Skin epidermis (tissue), 12 donors: ENCODE measurements at regions not wholly inside any gene's neighbourhood (a gene's known extent, or its start where the extent isn't known, plus 50 kb on each side); places are given as distances from the start of the nearest gene placed in this dataset.
"Not testable (repeated sequence)": the region's sequence is repeated elsewhere in the genome, so short reads cannot be mapped to it uniquely, and the experiment has no call there.

Experiments
- H3K27ac ChIP-seq, 21 experiments: fragments of 200-600 bp; sonication (generic) in 11 of 21; one replicate each; pipeline ENCODE4 v1.5.0; 2020; ENCODE audit warnings: mild to moderate bottlenecking in 3 of 21, inconsistent platforms in 2 of 21, moderate library complexity in 2 of 21
- H3K4me3 ChIP-seq, 7 experiments: fragments of 200-600 bp; sonication (generic) in 2 of 7; one replicate each; pipeline ENCODE4 v1.5.0; 2020; ENCODE audit warnings: inconsistent platforms in 2 of 7, mild to moderate bottlenecking in 2 of 7, moderate library complexity in 1 of 7

- H3K27ac ChIP-seq = no peak overlapping the region
- no peak overlapping the region for H3K4me3 ChIP-seq
Measured at GRCh38 chr3:103510760-103511159, 1075.9 kb downstream of the ZPLD1 start.

DNA sequence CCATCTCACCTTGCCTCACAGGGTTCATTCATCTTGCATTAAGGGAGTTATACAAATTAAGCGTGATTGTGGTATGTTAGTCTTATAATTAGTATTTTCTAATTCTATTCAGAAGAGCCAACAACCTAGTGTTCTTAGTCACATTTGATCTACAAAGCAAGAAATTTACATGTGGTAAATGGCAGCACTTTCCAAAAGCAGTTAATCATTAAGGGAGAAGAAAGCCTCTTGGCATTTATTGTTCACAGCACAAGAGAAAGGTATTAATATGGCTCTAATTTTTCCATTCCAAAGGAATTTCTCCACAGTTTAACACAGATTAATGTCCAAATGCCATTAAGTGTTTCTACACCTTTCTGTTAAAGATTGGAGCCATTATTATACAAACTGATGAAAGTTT lies 1077.1 kb downstream of the ZPLD1 start:
- Histone ChIP-seq H3K4me3 (no peak overlapping the region), H3K27ac (no peak overlapping the region)

DNA sequence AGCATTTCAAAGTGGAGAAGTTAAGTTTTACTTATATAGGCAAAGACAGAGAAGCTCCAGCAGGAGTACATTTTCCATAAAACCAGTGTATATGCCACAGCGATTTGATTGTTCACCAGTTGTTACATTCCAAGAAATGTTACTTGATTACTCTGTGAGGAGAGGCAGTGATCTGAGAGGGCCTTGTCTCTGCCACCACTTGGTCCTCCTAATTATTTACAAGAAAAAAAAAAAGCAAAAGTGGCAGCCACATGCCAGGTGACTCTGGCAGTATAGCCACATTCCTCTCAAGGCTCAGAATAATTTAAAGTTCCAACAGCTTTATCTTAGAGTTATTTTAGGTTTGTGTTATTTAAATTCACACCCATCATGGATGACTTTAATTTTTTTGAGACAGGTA lies 1077.8 kb downstream of the ZPLD1 start:
- H3K4me3 ChIP-seq = no peak overlapping the region
- H3K27ac ChIP-seq = no peak overlapping the region

GRCh38 chr3:103513003-103513402 lies 1078.2 kb downstream of the ZPLD1 start:
- no peak overlapping the region for H3K27ac ChIP-seq
- H3K4me3 ChIP-seq = no peak overlapping the region

DNA sequence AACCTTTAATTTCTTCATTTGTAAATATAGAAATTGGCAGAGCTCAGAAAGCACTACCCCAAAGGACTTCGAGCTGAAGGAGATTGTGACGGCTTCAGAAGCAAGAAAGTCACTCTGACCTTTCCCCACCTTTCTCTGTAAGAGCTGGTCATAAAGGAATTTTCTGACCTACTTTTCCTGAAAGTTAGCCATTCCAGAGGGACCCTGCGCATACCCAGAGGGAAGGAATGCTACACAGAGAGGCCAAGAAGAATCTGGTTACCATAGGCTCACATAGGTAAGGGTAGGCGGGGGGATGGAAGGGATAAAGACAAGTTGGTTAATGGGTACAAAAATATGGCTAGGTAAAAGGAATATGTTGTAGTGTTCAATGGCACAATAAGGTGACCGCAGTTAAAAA lies 1080.3 kb downstream of the ZPLD1 start:
- no peak overlapping the region for H3K27ac ChIP-seq
- H3K4me3 ChIP-seq = no peak overlapping the region

DNA sequence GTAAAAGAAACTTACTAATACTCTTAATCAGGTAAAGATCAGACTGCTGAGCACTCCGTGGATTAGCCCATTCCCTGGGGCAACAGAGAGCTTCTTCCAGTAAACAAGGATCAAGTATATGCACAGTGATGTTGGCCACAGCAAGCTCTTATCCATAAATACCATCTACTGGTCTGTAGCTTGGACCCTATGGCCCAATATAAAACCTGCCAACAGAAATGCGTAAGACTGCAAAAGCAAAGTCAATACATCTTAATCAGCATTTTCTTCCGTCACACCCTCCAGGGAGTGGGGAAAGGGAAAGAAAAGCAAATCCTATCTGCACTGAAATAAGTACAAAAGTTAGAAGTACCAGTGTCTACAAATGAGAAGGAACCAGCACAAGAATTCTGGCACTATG lies 1082.1 kb downstream of the ZPLD1 start:
- no peak overlapping the region for H3K27ac ChIP-seq
- H3K4me3 ChIP-seq = no peak overlapping the region

GRCh38 chr3:103531327-103531726 lies 1096.5 kb downstream of the ZPLD1 start:
- H3K27ac ChIP-seq, H3K4me3 ChIP-seq: not testable (repeated sequence)

DNA sequence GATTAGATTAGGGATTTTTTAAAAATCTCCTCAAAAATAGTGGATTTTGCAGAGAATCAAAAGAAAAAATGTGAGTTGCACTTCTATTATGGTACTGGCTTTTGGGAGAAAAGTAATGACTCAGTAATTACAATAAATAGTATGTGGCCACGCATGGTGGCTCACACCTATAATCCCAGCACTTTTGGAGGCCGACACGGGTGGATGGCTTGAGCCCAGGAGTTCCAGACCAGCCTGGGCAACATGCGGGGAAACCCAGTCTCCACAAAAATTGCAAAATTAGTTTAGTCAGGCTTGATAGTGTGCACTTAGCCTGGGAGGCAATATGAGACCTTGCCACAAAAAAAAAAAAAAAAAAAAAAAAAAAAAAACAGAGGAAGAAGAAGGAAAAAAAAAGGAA lies 1098.2 kb downstream of the ZPLD1 start:
- H3K4me3 ChIP-seq = no peak overlapping the region
- no peak overlapping the region for H3K27ac ChIP-seq

GRCh38 chr3:103554451-103554850 lies 1119.6 kb downstream of the ZPLD1 start:
- H3K4me3 ChIP-seq = no peak overlapping the region
- no peak overlapping the region for H3K27ac ChIP-seq

GRCh38 chr3:103564116-103564515 lies 1129.3 kb downstream of the ZPLD1 start:
- not testable (repeated sequence) for H3K27ac ChIP-seq, H3K4me3 ChIP-seq

- H3K4me3 ChIP-seq = no peak overlapping the region
- H3K27ac ChIP-seq = no peak overlapping the region
Measured at GRCh38 chr3:103585809-103586208, 1151.0 kb downstream of the ZPLD1 start.

DNA sequence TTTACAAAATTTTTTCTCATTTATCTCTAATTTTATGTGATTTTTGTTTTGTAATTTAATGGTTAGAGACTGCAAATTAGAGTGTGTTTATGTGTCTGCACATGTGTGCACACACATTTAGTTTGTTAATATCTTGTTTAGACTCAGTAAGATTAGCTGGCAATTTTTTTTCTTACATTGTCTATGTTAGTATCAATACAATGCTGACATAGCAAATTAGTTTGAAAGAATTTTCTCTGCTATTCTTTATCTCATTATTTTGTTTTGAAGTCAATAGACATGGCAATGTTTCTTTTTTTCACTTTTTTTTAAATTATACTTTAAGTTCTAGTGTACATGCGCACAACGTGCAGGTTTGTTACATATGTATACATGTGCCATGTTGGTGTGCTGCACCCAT lies 1155.0 kb downstream of the ZPLD1 start:
- H3K4me3 ChIP-seq = no peak overlapping the region
- no peak overlapping the region for H3K27ac ChIP-seq

GRCh38 chr3:103600844-103601243 lies 1166.0 kb downstream of the ZPLD1 start:
- no peak overlapping the region for H3K27ac ChIP-seq
- H3K4me3 ChIP-seq = no peak overlapping the region

DNA sequence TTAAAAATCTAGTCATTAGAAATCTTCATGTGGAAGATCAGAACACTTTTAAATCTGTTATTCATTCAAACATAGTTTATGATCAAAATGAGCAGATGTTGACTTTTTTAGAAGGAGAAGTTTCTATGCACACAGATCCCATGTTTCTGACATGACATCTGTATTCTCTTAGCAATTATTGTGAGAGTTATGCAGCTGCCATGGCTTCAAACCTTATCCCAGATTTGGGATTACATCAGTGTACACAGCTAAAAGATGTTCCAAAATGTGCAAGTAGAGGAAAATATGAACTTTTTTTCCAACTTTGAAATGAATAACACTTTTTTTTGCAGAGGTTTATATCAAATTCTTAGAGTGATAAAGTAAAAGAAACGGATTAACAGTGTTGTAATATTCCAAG lies 1166.9 kb downstream of the ZPLD1 start:
- H3K27ac ChIP-seq = no peak overlapping the region
- no peak overlapping the region for H3K4me3 ChIP-seq

GRCh38 chr3:103609472-103609871 lies 1174.7 kb downstream of the ZPLD1 start:
- H3K27ac ChIP-seq = no peak overlapping the region
- H3K4me3 ChIP-seq = no peak overlapping the region

DNA sequence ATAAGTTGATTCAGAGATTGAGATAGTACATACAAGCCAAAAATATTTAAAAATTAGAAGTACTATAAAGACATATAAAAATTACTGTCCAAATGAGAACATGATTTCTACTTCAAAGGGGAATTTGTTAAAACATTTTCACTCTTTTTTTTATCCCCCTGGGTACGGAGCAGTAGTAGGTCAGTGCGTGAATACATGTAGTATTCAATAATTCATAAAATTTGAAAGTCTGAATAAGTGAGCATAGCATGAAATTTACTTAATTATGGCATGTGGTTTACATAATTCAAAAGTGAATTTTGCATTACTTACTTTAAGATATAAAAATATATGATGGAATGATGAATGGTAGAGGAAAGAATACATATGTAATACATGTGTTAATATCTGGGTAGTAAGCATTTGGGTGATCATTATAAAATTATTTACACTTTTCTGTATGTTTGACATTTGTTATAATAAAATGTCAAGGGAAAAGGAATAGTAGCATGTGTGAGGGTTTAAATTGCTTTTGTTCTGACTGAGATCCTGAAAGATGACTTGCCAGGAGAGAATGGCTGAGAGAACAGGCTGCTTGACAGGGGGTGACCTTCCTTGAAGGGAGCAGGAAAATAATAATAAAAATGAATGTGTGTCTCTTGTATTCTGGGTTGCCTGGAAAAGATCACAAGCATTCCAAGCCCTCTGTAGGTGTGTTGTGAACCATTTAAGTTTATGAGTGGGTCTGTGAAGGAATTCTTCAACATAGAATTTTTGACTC lies 1178.8 kb downstream of the ZPLD1 start:
- H3K4me3 ChIP-seq = no peak overlapping the region
- no peak overlapping the region for H3K27ac ChIP-seq

GRCh38 chr3:103614719-103615118 lies 1179.9 kb downstream of the ZPLD1 start:
- no peak overlapping the region for H3K27ac ChIP-seq
- H3K4me3 ChIP-seq = no peak overlapping the region

- no peak overlapping the region for H3K27ac ChIP-seq
- H3K4me3 ChIP-seq = no peak overlapping the region
Measured at GRCh38 chr3:103617961-103618360, 1183.1 kb downstream of the ZPLD1 start.

- Histone ChIP-seq H3K27ac (no peak overlapping the region), H3K4me3 (no peak overlapping the region)
Measured at GRCh38 chr3:103624271-103624670, 1189.5 kb downstream of the ZPLD1 start.

DNA sequence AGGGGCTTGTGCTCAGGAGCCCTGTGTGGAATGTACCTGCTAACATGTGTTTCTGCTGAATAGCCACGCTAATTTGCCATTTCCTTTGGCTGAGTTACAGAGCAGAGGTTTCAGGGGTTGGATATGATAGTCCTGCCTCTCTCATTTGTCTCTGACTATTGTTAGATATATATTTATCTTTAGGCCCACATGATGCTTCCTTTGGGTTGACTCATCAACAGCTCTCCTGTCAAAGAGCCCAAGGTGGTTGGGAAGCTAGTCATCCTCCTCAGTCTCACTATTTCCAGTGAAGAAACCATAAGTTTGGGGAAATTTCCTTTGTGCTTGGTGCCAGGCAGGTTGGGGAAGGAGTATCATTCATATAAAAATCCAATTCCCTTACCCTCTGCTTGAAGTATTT lies 1194.6 kb downstream of the ZPLD1 start:
- H3K4me3 ChIP-seq = no peak overlapping the region
- H3K27ac ChIP-seq = no peak overlapping the region

DNA sequence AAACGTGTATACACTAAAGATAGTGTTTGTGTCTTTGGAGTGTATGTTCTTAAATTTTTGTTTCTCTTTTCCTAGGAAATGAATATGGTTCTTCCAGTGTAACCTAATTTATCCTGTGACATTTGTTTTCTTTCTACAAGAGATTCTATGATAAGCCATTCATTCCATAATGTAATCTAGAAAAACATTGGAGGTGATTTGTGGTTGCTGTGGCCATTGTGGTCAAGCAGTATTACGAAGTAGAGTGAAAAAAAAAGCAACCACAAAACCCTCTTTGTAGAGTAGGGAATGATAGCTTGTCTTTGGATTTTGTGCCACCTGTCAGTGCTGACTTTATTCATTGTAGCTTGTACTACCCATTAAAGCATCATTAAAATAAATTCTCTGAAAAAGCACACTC lies 1209.6 kb downstream of the ZPLD1 start:
- Histone ChIP-seq H3K27ac (no peak overlapping the region), H3K4me3 (no peak overlapping the region)

GRCh38 chr3:103653996-103654395 lies 1219.2 kb downstream of the ZPLD1 start:
- no peak overlapping the region for H3K27ac ChIP-seq

More at GRCh38 chr3:103653996-103654395, 1219.2 kb downstream of the ZPLD1 start:
- H3K4me3 ChIP-seq = no peak overlapping the region
